ENCODE measurements at regions not wholly inside any gene's neighbourhood (a gene's known extent, or its start where the extent isn't known, plus 50 kb on each side); places are given as distances from the start of the nearest gene placed in this dataset.
A peak's percentile ranks its signal among the peaks of the same experiment; 100 is the strongest.

- Histone ChIP-seq H3K36me3 (no peaks in the 10 kb centered on the region), H3K4me3 (no peak overlapping the region), H4K20me1 (peaks cover 5% of the 10 kb centered on the region; the same call in 1 of the 2 replicates), H3K4me2 (no peak overlapping the region), H3K9ac (no peak overlapping the region), H3K27ac (no peak overlapping the region), H3K27me3 (no peaks in the 10 kb centered on the region), H3K4me1 (peaks cover 5% of the 10 kb centered on the region; the same call in 1 of the 2 replicates), H3K9me3 (peaks cover 8% of the 10 kb centered on the region)
- no peak for TF ChIP-seq Cebpa-rat (IDR thresholded peaks at IDR 0.05)
Measured at GRCh38 chr20:63117151-63117550, 98.8 kb downstream of the YTHDF1 start.

- H3K4me2 ChIP-seq = peak overlapping the region; percentile 27
- no peaks in the 10 kb centered on the region for H3K36me3 ChIP-seq
- no peak overlapping the region for H3K4me3 ChIP-seq
- H3K9ac ChIP-seq = no peak overlapping the region
- H3K27ac ChIP-seq = no peak overlapping the region
- peaks cover 5% of the 10 kb centered on the region; the same call in 1 of the 2 replicates for H3K4me1 ChIP-seq
- no peaks in the 10 kb centered on the region for H3K27me3 ChIP-seq
- no peak for TF ChIP-seq Cebpa-rat (IDR thresholded peaks at IDR 0.05)
- H4K20me1 ChIP-seq = peaks cover 5% of the 10 kb centered on the region; the same call in 1 of the 2 replicates
- H3K9me3 ChIP-seq = peaks cover 14% of the 10 kb centered on the region
Measured at GRCh38 chr20:63116412-63117106, 99.4 kb downstream of the YTHDF1 start.

DNA sequence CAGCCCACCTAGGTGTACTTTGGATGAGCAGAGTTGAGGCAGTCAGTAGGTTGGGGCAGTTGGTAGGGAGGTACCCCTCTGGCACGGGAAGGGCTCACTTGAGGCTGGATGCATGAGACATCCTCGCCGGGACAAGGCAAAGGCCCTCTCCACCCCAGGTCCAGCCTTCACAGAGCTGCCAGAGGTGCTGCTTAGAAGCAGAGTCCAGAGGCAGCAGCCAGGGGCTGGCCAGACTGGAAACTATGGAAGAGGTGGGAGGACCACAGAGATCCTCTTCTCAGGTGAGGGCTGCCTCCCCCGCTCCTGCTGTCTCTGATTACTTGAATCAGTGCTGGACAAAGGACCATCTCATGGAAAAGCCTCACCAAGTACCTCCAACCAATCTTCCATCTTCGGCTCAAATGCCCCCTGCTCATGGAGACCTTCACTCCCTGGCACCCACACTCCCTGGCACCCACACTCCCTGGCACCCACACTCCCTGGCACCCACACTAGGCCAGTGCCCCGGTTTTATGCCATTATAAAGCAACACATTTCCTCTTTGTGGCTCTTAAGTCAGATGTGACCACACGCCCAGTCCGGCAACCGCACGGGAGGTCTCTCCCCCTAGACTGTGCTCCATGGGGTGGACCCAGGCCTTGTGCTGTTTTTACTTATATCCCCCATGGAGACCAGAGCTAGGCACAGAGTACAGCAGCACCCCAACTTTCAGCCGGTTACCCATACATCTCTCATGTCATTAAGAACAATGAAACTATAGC is 100.1 kb downstream of the YTHDF1 start:
- Histone ChIP-seq H3K9me3 (peaks cover 21% of the 10 kb centered on the region), H3K27me3 (no peaks in the 10 kb centered on the region), H3K4me3 (no peak overlapping the region), H3K36me3 (no peaks in the 10 kb centered on the region), H3K27ac (no peak overlapping the region), H4K20me1 (peaks cover 5% of the 10 kb centered on the region; the same call in 1 of the 2 replicates), H3K4me1 (peaks cover 5% of the 10 kb centered on the region; the same call in 1 of the 2 replicates), H3K9ac (no peak overlapping the region), H3K4me2 (no peak overlapping the region)
- TF ChIP-seq Cebpa-rat (IDR thresholded peaks at IDR 0.05) = no peak

- H3K4me2 ChIP-seq = no peak overlapping the region
- no peak for TF ChIP-seq Cebpa-rat (IDR thresholded peaks at IDR 0.05)
- H3K9me3 ChIP-seq = peaks cover 26% of the 10 kb centered on the region
- H3K4me3 ChIP-seq = no peak overlapping the region
- peaks cover 5% of the 10 kb centered on the region; the same call in 1 of the 2 replicates for H3K4me1 ChIP-seq
- H3K27me3 ChIP-seq = no peaks in the 10 kb centered on the region
- H3K27ac ChIP-seq = no peak overlapping the region
- H3K36me3 ChIP-seq = no peaks in the 10 kb centered on the region
- H4K20me1 ChIP-seq = peaks cover 5% of the 10 kb centered on the region; the same call in 1 of the 2 replicates
- H3K9ac ChIP-seq = no peak overlapping the region
Measured at GRCh38 chr20:63114693-63115311, 101.1 kb downstream of the YTHDF1 start.

GRCh38 chr20:63114006-63114692 is 101.8 kb downstream of the YTHDF1 start:
- no peaks in the 10 kb centered on the region for H3K27me3 ChIP-seq
- H3K4me2 ChIP-seq = no peak overlapping the region
- H3K27ac ChIP-seq = no peak overlapping the region
- H3K4me1 ChIP-seq = peaks cover 5% of the 10 kb centered on the region; the same call in 1 of the 2 replicates
- peaks cover 26% of the 10 kb centered on the region for H3K9me3 ChIP-seq
- H4K20me1 ChIP-seq = peaks cover 5% of the 10 kb centered on the region; the same call in 1 of the 2 replicates
- no peak overlapping the region for H3K4me3 ChIP-seq
- H3K9ac ChIP-seq = no peak overlapping the region
- TF ChIP-seq Cebpa-rat (IDR thresholded peaks at IDR 0.05) = no peak
- H3K36me3 ChIP-seq = no peaks in the 10 kb centered on the region

DNA sequence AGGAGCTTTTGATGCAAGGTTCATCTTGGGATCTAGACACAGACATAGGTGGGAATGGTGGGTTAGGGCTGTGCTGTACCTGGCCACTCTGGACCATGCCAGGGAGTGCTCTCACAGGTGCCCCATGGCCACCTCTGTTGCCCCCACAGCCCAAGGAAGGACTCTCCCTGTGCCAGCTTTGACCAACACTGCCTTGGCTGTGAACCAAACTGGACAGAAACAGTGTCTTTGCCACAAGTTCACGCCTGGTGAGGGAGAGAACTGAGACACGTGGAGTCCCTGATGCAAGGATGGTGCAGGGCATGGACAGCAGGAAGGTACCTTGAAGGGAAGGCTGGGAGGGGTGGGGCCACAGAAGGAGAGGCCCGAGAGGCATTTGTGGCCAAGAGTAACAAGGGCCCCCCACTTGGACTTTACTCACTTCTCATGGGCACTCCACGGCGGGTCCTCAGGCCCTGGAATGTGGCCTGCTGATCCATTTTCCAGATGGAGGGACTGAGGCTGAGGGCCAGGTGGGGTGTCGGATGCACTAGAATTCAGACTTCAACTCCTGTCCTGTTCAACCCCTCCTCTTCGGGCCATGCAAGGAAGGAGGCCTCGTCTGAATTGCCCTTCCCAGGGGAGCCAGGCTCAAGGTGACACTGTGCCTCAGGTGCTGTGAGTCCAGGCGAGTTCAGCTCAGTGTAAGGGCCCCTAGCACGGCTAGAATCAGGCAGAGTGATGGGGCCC is 103.3 kb downstream of the YTHDF1 start:
- TF ChIP-seq Cebpa-rat (IDR thresholded peaks at IDR 0.05) = no peak
- no peaks in the 10 kb centered on the region for H3K27me3 ChIP-seq
- H3K4me1 ChIP-seq = peaks cover 8% of the 10 kb centered on the region
- no peaks in the 10 kb centered on the region for H3K36me3 ChIP-seq
- no peak overlapping the region for H3K27ac ChIP-seq
- H4K20me1 ChIP-seq = peaks cover 5% of the 10 kb centered on the region; the same call in 1 of the 2 replicates
- no peak overlapping the region for H3K9ac ChIP-seq
- no peak overlapping the region for H3K4me3 ChIP-seq
- no peak overlapping the region for H3K4me2 ChIP-seq
- H3K9me3 ChIP-seq = peaks cover 34% of the 10 kb centered on the region

DNA sequence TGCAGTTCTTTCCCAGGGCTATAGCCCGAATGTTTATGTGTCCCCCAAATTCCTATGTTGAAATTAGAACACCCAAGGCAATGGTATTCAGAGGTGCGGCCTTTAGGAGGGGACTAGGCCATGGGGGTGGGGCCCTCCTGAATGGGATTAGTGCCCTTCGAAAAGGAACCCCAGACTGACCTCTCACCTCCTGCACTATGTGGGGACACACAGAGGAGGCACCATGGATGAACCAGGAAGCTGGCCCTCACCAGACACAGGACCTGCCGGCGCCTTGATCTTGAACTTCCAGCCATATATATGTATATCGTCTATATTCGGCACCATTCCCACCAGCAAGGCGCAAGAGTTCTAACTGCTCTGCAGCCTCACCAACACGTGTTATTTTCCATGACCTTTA is 101.5 kb upstream of the BHLHE23 start:
- Histone ChIP-seq H3K36me3 (peaks cover 6% of the 10 kb centered on the region; the same call in 1 of the 2 replicates), H3K27me3 (no peaks in the 10 kb centered on the region), H3K4me1 (peaks cover 45% of the 10 kb centered on the region), H3K9ac (no peak overlapping the region), H3K4me3 (no peak overlapping the region), H4K20me1 (no peaks in the 10 kb centered on the region), H3K27ac (no peak overlapping the region), H3K9me3 (peaks cover 34% of the 10 kb centered on the region), H3K4me2 (no peak overlapping the region)
- TF ChIP-seq Cebpa-rat (IDR thresholded peaks at IDR 0.05) = no peak

- peaks cover 31% of the 10 kb centered on the region for H3K9me3 ChIP-seq
- no peak for TF ChIP-seq Cebpa-rat (IDR thresholded peaks at IDR 0.05)
Measured at GRCh38 chr20:63107449-63108200, 100.9 kb upstream of the BHLHE23 start.

More at GRCh38 chr20:63107449-63108200, 100.9 kb upstream of the BHLHE23 start:
- H4K20me1 ChIP-seq = no peaks in the 10 kb centered on the region
- H3K4me1 ChIP-seq = peaks cover 45% of the 10 kb centered on the region
- no peak overlapping the region for H3K9ac ChIP-seq
- H3K4me2 ChIP-seq = peak overlapping the region; percentile 92
- peak overlapping the region; percentile 87; the same call in 1 of the 2 replicates for H3K27ac ChIP-seq
- peaks cover 6% of the 10 kb centered on the region; the same call in 1 of the 2 replicates for H3K36me3 ChIP-seq
- no peak overlapping the region for H3K4me3 ChIP-seq
- H3K27me3 ChIP-seq = no peaks in the 10 kb centered on the region
